Mesenchymal stem cell (in vitro differentiated cells and primary cell): ENCODE measurements at regions not wholly inside any gene's neighbourhood (a gene's known extent, or its start where the extent isn't known, plus 50 kb on each side); places are given as distances from the start of the nearest gene placed in this dataset.

Source experiments
- DNase-seq: peaks from one replicate; pipeline ENCODE4 v3.0.0-alpha.2; 2013
- H2AFZ ChIP-seq: one replicate; pipeline ENCODE4 v1.6.1; 2013; ENCODE audit warnings: low read depth, mild to moderate bottlenecking, control low read depth, inconsistent platforms, low read length, moderate library complexity
- H2AK5ac ChIP-seq: 2 replicates; pipeline ENCODE4 v1.6.1; 2013; ENCODE audit warnings: low read length, moderate library complexity, mild to moderate bottlenecking, inconsistent platforms; ENCODE audit not compliant: severe bottlenecking
- H2BK120ac ChIP-seq: one replicate; pipeline ENCODE4 v1.6.1; 2013; ENCODE audit warnings: low read depth, mild to moderate bottlenecking, inconsistent platforms, low read length, moderate library complexity
- H2BK12ac ChIP-seq, 2 experiments: one replicate each; pipeline ENCODE4 v1.6.1; 2013; ENCODE audit warnings: inconsistent platforms in 2 of 2, low read length in 2 of 2, mild to moderate bottlenecking in 2 of 2, moderate library complexity in 2 of 2, control low read depth in 1 of 2
- H2BK15ac ChIP-seq: one replicate; pipeline ENCODE4 v1.6.1; 2013; ENCODE audit warnings: mild to moderate bottlenecking, low read depth, inconsistent platforms; ENCODE audit not compliant: poor library complexity, severe bottlenecking
- H2BK5ac ChIP-seq: 2 replicates; pipeline ENCODE4 v1.6.1; 2013; ENCODE audit warnings: low read depth, mild to moderate bottlenecking, low read length, control low read depth, inconsistent platforms; ENCODE audit not compliant: poor library complexity, severe bottlenecking
- H3K14ac ChIP-seq, 2 experiments: one replicate each; pipeline ENCODE4 v1.6.1; 2013; ENCODE audit warnings: inconsistent platforms in 2 of 2, low read length in 2 of 2, control low read depth in 1 of 2, mild to moderate bottlenecking in 1 of 2, moderate library complexity in 1 of 2
- H3K18ac ChIP-seq, 2 experiments: one replicate each; pipeline ENCODE4 v1.6.1; 2013; ENCODE audit warnings: inconsistent platforms in 2 of 2, low read length in 2 of 2, control low read depth in 1 of 2, low read depth in 1 of 2, mild to moderate bottlenecking in 1 of 2
- H3K23ac ChIP-seq, 2 experiments: one replicate each; pipeline ENCODE4 v1.6.1; 2013; ENCODE audit warnings: inconsistent platforms in 2 of 2, low read length in 2 of 2, mild to moderate bottlenecking in 2 of 2, moderate library complexity in 2 of 2, control low read depth in 1 of 2
- H3K27ac ChIP-seq: 2 replicates; pipeline ENCODE4 v1.5.1; 2013; ENCODE audit warnings: mild to moderate bottlenecking, moderate library complexity, low read length, control low read depth, inconsistent platforms; ENCODE audit not compliant: poor library complexity, severe bottlenecking
- H3K27me3 ChIP-seq, 2 experiments: 2 replicates each; pipeline versions ENCODE4 v1.6.1 to v1.7.0; 2013; ENCODE audit warnings: low read length in 2 of 2, mild to moderate bottlenecking in 2 of 2, moderate library complexity in 2 of 2, control low read depth in 1 of 2, inconsistent platforms in 1 of 2; ENCODE audit not compliant: control insufficient read depth in 1 of 2, insufficient read depth in 1 of 2
- H3K36me3 ChIP-seq, 2 experiments: 2 replicates each; pipeline versions ENCODE4 v1.6.1 to v1.7.0; 2013; ENCODE audit warnings: low read length in 2 of 2, control low read depth in 1 of 2, inconsistent platforms in 1 of 2, low read depth in 1 of 2, mild to moderate bottlenecking in 1 of 2; ENCODE audit not compliant: insufficient read depth in 2 of 2, control insufficient read depth in 1 of 2
- H3K4ac ChIP-seq, 2 experiments: one replicate each; pipeline ENCODE4 v1.6.1; 2013; ENCODE audit warnings: inconsistent platforms in 2 of 2, low read length in 2 of 2, mild to moderate bottlenecking in 2 of 2, moderate library complexity in 2 of 2, control low read depth in 1 of 2, low read depth in 1 of 2
- H3K4me1 ChIP-seq: 2 replicates; pipeline ENCODE4 v1.6.1; 2013; ENCODE audit warnings: low read depth, low read length, control low read depth; ENCODE audit not compliant: control insufficient read depth, insufficient read depth
- H3K4me2 ChIP-seq: 2 replicates; pipeline ENCODE4 v1.6.1; 2013; ENCODE audit warnings: low read length, mild to moderate bottlenecking, inconsistent platforms; ENCODE audit not compliant: poor library complexity, severe bottlenecking
- H3K4me3 ChIP-seq, 2 experiments: 2 replicates each; pipeline versions ENCODE4 v1.5.1 to v1.7.0; 2013; ENCODE audit warnings: low read length in 2 of 2, mild to moderate bottlenecking in 2 of 2, control low read depth in 1 of 2, low read depth in 1 of 2; ENCODE audit not compliant: insufficient read depth in 1 of 2
- H3K79me1 ChIP-seq: replicated peaks from 2 replicates; pipeline ENCODE4 v1.6.1; 2013; ENCODE audit warnings: mild to moderate bottlenecking, control low read depth, low read length, inconsistent platforms; ENCODE audit not compliant: poor library complexity, severe bottlenecking
- H3K9ac ChIP-seq: 2 replicates; pipeline ENCODE4 v1.7.0; 2013; ENCODE audit warnings: mild to moderate bottlenecking, low read length, moderate library complexity
- H3K9me3 ChIP-seq: 2 replicates; pipeline ENCODE4 v1.7.0; 2013; ENCODE audit warnings: mild to moderate bottlenecking, low read length; ENCODE audit not compliant: control insufficient read depth
- H4K8ac ChIP-seq: one replicate; pipeline ENCODE4 v1.6.1; 2013; ENCODE audit warnings: inconsistent platforms, mild to moderate bottlenecking, low read length, moderate library complexity
- H4K91ac ChIP-seq: one replicate; pipeline ENCODE4 v1.6.1; 2013; ENCODE audit warnings: mild to moderate bottlenecking, low read length, inconsistent platforms
- WGBS: methylation state at CpG from one replicate; pipeline ENCODE4 v1.1.7; 2013; ENCODE audit warnings: mixed read lengths; 5-methylcytosine and 5-hydroxymethylcytosine counted together

GRCh38 chr1:224859651-224860050 is 69.8 kb upstream of the DNAH14 start:
- Histone ChIP-seq H3K14ac (no peak overlapping the region), H3K36me3 (no peaks in the 10 kb centered on the region), H3K27ac (no peak overlapping the region), H2BK15ac (no peak overlapping the region), H3K4ac (no peak overlapping the region), H3K79me1 (no peaks in the 10 kb centered on the region), H3K9ac (no peak overlapping the region), H3K4me1 (no peaks in the 10 kb centered on the region), H3K4me3 (no peak overlapping the region), H3K4me2 (no peak overlapping the region), H4K91ac (no peak overlapping the region), H3K27me3 (no peaks in the 10 kb centered on the region), H4K8ac (no peak overlapping the region), H2BK120ac (no peak overlapping the region), H3K18ac (no peak overlapping the region), H3K23ac (no peak overlapping the region), H2BK5ac (no peak overlapping the region), H2BK12ac (no peak overlapping the region), H2AK5ac (no peak overlapping the region), H2AFZ (no peak overlapping the region), H3K9me3 (no peaks in the 10 kb centered on the region)
- no peak for DNase-seq
- WGBS = 91% methylated on average over 2 of the region's 2 CpGs

- no peak overlapping the region for H3K27ac ChIP-seq
- no peak overlapping the region for H2BK5ac ChIP-seq
- no peak overlapping the region for H4K91ac ChIP-seq
- no peak overlapping the region for H2AFZ ChIP-seq
- no peak overlapping the region for H2BK120ac ChIP-seq
- no peak overlapping the region for H2BK15ac ChIP-seq
- no peak overlapping the region for H4K8ac ChIP-seq
- no peak overlapping the region for H3K14ac ChIP-seq
- no peaks in the 10 kb centered on the region for H3K27me3 ChIP-seq
- H3K4me1 ChIP-seq = no peaks in the 10 kb centered on the region
- H3K4me3 ChIP-seq = no peak overlapping the region
- no peak for DNase-seq
- H3K36me3 ChIP-seq = no peaks in the 10 kb centered on the region
- H2BK12ac ChIP-seq = no peak overlapping the region
- no peaks in the 10 kb centered on the region for H3K79me1 ChIP-seq
- H3K18ac ChIP-seq = no peak overlapping the region
- 75% methylated on average over 6 of the region's 6 CpGs for WGBS
- H3K9me3 ChIP-seq = peaks cover 3% of the 10 kb centered on the region
- H3K4me2 ChIP-seq = no peak overlapping the region
- no peak overlapping the region for H3K23ac ChIP-seq
- H3K4ac ChIP-seq = no peak overlapping the region
- H2AK5ac ChIP-seq = no peak overlapping the region
- H3K9ac ChIP-seq = no peak overlapping the region
Observed at GRCh38 chr1:224860488-224861338, 68.8 kb upstream of the DNAH14 start.

GRCh38 chr1:224861339-224861716 is 68.1 kb upstream of the DNAH14 start:
- Histone ChIP-seq H3K4me3 (no peak overlapping the region), H2AK5ac (no peak overlapping the region), H3K27me3 (no peaks in the 10 kb centered on the region), H2BK12ac (no peak overlapping the region), H3K9ac (no peak overlapping the region), H2AFZ (no peak overlapping the region), H3K27ac (no peak overlapping the region), H4K8ac (no peak overlapping the region), H3K4me1 (no peaks in the 10 kb centered on the region), H2BK15ac (no peak overlapping the region), H3K23ac (no peak overlapping the region), H3K36me3 (no peaks in the 10 kb centered on the region), H2BK120ac (no peak overlapping the region), H3K9me3 (peaks cover 9% of the 10 kb centered on the region), H3K4ac (no peak overlapping the region), H3K79me1 (no peaks in the 10 kb centered on the region), H4K91ac (no peak overlapping the region), H2BK5ac (no peak overlapping the region), H3K18ac (no peak overlapping the region), H3K4me2 (no peak overlapping the region), H3K14ac (no peak overlapping the region)
- DNase-seq = no peak
- WGBS = 85% methylated on average over 3 of the region's 4 CpGs

GRCh38 chr1:224863486-224863885 is 66.0 kb upstream of the DNAH14 start:
- 77% methylated on average over 2 of the region's 2 CpGs for WGBS
- H3K4me2 ChIP-seq = no peak overlapping the region

More at GRCh38 chr1:224863486-224863885, 66.0 kb upstream of the DNAH14 start:
- Histone ChIP-seq H3K23ac (no peak overlapping the region), H2BK12ac (no peak overlapping the region), H3K27me3 (no peaks in the 10 kb centered on the region), H4K8ac (no peak overlapping the region), H2BK5ac (no peak overlapping the region), H2BK120ac (no peak overlapping the region), H3K4ac (no peak overlapping the region), H3K18ac (no peak overlapping the region), H3K9me3 (peaks cover 26% of the 10 kb centered on the region), H2BK15ac (no peak overlapping the region), H3K4me1 (no peaks in the 10 kb centered on the region), H3K9ac (no peak overlapping the region), H2AK5ac (no peak overlapping the region), H2AFZ (no peak overlapping the region), H4K91ac (no peak overlapping the region), H3K14ac (no peak overlapping the region), H3K36me3 (no peaks in the 10 kb centered on the region), H3K79me1 (no peaks in the 10 kb centered on the region), H3K27ac (no peak overlapping the region), H3K4me3 (no peak overlapping the region)
- DNase-seq = no peak
